Memory B cell (primary cell): ENCODE measurements at regions not wholly inside any gene's neighbourhood (a gene's known extent, or its start where the extent isn't known, plus 50 kb on each side); places are given as distances from the start of the nearest gene placed in this dataset.

ENCODE experiments used
- ATAC-seq: fragments of 150-1000 bp; cut with Tn5 transposase; 2 replicates; pipeline ENCODE4 v1.10.0; 2021; ENCODE audit warnings: low read depth, mild to moderate bottlenecking, moderate library complexity
- DNase-seq, 2 donors: peaks; one replicate each; pipeline ENCODE4 v3.0.0; 2022; ENCODE audit warnings: low spot score in 2 of 2
- H3K27ac Mint-ChIP-seq: one replicate; pipeline ENCODE4 v1.8.0; 2022; ENCODE audit warnings: mild to moderate bottlenecking, moderate library complexity, mixed read lengths
- H3K27me3 Mint-ChIP-seq: one replicate; pipeline ENCODE4 v1.8.0; 2022; ENCODE audit warnings: mixed read lengths
- H3K36me3 Mint-ChIP-seq: one replicate; pipeline ENCODE4 v1.8.0; 2022; ENCODE audit warnings: mild to moderate bottlenecking, mixed read lengths
- H3K4me1 Mint-ChIP-seq: one replicate; pipeline ENCODE4 v1.8.0; 2022; ENCODE audit warnings: mixed read lengths
- H3K4me3 Mint-ChIP-seq: one replicate; pipeline ENCODE4 v1.8.0; 2022; ENCODE audit warnings: mild to moderate bottlenecking, moderate library complexity, mixed read lengths
- H3K9me3 Mint-ChIP-seq: one replicate; pipeline ENCODE4 v1.8.0; 2022; ENCODE audit warnings: mixed read lengths

DNA sequence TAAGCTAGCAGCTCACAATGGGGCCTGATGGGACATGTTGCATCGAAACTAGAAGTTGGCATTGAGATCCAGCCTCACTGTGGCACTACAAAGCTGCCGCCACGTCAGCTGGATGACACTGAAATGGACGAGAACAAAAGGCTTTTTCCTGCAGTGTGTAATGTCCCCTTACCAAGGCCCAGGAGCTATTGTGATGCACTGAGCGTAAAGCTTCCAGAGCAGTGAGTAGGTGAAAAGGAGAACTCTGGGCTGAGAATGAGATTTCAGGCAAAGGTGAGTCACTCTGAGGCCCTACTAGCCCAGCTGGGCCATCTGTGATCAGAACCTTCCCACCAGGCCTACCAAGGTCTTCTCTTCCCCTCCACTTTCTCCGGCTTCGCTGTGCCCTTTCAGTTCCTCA lies 528.1 kb upstream of the KLF4 start:
- no peaks in the 10 kb centered on the region for H3K36me3 Mint-ChIP-seq
- no peaks in the 10 kb centered on the region for H3K27me3 Mint-ChIP-seq
- H3K4me1 Mint-ChIP-seq, result peaks cover 20% of the 10 kb centered on the region
- DNase-seq, result no peak
- no peaks in the 10 kb centered on the region for H3K9me3 Mint-ChIP-seq
- no peak overlapping the region for H3K27ac Mint-ChIP-seq
- H3K4me3 Mint-ChIP-seq, result no peak overlapping the region
- no peak for ATAC-seq

- Mint-ChIP-seq H3K4me3 (no peak overlapping the region), H3K9me3 (no peaks in the 10 kb centered on the region), H3K4me1 (peaks cover 26% of the 10 kb centered on the region), H3K27me3 (no peaks in the 10 kb centered on the region), H3K27ac (no peak overlapping the region), H3K36me3 (no peaks in the 10 kb centered on the region)
- DNase-seq (no peak), ATAC-seq (no peak)
Observed at GRCh38 chr9:108016446-108016845, 526.9 kb upstream of the KLF4 start.

DNA sequence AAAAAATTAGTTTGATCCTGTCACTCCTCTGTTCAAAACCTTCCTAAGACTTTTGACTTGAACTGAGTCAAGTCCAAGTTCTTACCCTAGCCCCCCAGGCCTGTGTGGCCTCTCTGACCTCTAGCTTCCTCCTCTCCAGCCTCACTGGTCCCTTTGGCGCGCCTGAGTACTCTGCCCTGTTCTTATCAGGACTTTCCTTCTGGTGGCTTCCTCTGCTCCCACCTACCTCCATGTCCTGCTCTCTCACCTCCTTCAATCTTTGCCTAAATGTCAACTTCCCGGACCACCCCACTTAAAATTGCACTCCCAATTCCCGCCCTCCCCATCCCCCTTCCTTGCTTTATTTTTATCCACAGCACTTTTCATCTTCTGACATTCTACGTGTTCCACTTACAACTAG lies 526.1 kb upstream of the KLF4 start:
- ATAC-seq (no peak), DNase-seq (no peak)
- peak overlapping the region; percentile 28 for H3K27ac Mint-ChIP-seq
- no peak overlapping the region for H3K4me3 Mint-ChIP-seq
- no peaks in the 10 kb centered on the region for H3K27me3 Mint-ChIP-seq
- H3K36me3 Mint-ChIP-seq, result no peaks in the 10 kb centered on the region
- peaks cover 26% of the 10 kb centered on the region for H3K4me1 Mint-ChIP-seq
- H3K9me3 Mint-ChIP-seq, result no peaks in the 10 kb centered on the region

DNA sequence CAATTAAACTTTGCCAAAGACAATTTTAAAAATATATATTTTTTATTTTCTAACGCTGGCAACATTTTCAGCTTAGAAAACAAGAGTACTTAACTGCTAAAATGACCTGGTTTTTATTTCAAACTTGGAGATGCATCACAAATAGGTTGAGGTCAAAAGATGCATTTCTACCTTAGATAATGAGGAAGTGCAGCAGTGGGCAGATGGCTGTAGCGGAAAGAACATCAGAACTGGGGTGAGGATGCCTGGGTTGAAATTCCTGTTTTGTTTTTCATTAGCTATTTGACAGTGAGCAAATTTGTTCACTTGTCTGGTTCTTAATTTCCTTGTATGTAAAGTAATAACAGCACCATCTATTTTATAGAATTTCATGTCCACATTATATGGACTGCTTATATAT lies 524.8 kb upstream of the KLF4 start:
- ATAC-seq (peak; percentile 61), DNase-seq (no peak)
- Mint-ChIP-seq H3K4me3 (no peak overlapping the region), H3K36me3 (no peaks in the 10 kb centered on the region), H3K9me3 (no peaks in the 10 kb centered on the region), H3K4me1 (peaks cover 26% of the 10 kb centered on the region), H3K27ac (no peak overlapping the region), H3K27me3 (no peaks in the 10 kb centered on the region)

GRCh38 chr9:108012886-108013665 lies 523.5 kb upstream of the KLF4 start:
- H3K27me3 Mint-ChIP-seq, result no peaks in the 10 kb centered on the region
- no peaks in the 10 kb centered on the region for H3K9me3 Mint-ChIP-seq
- ATAC-seq (no peak), DNase-seq (no peak)
- H3K4me3 Mint-ChIP-seq, result peak overlapping the region; percentile 6
- H3K4me1 Mint-ChIP-seq, result peaks cover 26% of the 10 kb centered on the region
- H3K27ac Mint-ChIP-seq, result peak overlapping the region; percentile 45
- H3K36me3 Mint-ChIP-seq, result no peaks in the 10 kb centered on the region

DNA sequence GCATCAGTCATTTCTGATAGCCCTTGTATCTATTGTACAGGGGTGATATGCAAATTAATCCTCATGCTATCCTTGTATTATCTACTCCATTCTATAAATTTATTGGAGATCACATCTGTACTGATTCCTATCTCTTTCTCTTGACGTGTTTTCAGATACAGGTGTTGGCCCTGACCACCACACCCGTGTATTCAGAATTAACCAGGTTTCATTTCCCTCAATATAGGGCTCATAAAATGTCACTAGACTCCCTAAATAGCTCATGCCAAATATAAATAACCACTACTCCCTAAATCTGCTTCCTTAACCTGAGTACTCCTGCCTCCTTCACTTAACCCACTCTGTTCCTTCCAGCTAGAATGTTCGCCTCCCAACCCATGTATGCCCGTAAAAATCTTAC lies 522.8 kb upstream of the KLF4 start:
- no peak for ATAC-seq
- DNase-seq, result no peak
- H3K9me3 Mint-ChIP-seq, result no peaks in the 10 kb centered on the region
- H3K4me3 Mint-ChIP-seq, result peak overlapping the region; percentile 6
- H3K4me1 Mint-ChIP-seq, result peaks cover 26% of the 10 kb centered on the region
- peak overlapping the region; percentile 45 for H3K27ac Mint-ChIP-seq
- H3K27me3 Mint-ChIP-seq, result no peaks in the 10 kb centered on the region
- H3K36me3 Mint-ChIP-seq, result no peaks in the 10 kb centered on the region

DNA sequence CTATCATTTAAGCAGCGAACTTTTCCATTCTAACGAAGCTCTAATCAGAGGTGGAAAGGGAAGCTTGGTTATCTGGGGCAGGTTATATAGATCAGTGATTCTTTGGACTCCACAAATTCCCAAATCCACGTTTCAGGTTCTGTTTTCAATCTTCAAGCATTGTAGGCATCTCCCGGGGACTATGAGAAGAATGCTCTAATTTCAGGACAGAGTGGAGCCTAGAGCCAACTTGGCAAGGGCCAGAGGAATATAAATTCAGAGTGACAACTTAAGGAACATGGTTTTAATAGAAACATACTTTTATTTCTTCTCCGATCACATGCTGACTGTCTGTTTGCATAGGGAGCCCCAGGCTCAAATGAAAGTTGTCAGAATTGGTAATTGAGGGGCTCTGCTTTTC lies 514.0 kb upstream of the KLF4 start:
- no peaks in the 10 kb centered on the region for H3K4me1 Mint-ChIP-seq
- no peaks in the 10 kb centered on the region for H3K36me3 Mint-ChIP-seq
- no peaks in the 10 kb centered on the region for H3K9me3 Mint-ChIP-seq
- H3K4me3 Mint-ChIP-seq, result no peak overlapping the region
- peaks cover 12% of the 10 kb centered on the region for H3K27me3 Mint-ChIP-seq
- H3K27ac Mint-ChIP-seq, result no peak overlapping the region
- DNase-seq, result no peak
- ATAC-seq, result no peak

DNA sequence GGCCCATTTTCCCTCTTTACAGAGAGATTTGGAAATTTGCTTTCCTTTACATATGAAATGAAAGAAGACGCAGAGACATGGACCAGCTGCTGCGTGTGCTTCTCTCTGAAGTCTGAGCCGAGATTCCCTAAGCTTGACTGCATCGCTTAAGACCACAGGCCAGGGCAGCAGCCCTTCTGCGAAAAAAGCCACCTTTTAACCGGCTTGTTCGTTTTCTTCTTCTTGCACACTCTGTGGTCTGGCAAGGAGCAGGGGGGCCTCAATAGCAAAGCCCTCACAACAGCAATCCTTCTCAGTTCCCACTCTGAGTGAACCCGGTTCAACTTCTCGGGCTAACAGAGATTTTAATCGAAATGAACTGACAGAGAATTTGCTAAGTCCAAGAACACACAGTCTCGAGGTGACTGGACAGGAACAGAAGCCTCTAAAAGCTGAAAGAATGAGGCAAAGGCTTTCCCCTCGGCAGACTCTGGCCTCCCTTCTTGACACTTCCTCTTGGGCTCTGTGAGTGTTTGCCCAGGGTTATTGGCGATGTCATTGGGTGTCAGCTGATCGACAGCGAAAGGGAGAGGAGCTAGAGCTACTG lies 512.9 kb upstream of the KLF4 start:
- no peaks in the 10 kb centered on the region for H3K9me3 Mint-ChIP-seq
- H3K4me3 Mint-ChIP-seq, result no peak overlapping the region
- no peaks in the 10 kb centered on the region for H3K4me1 Mint-ChIP-seq
- DNase-seq, result no peak
- no peak overlapping the region for H3K27ac Mint-ChIP-seq
- no peaks in the 10 kb centered on the region for H3K36me3 Mint-ChIP-seq
- no peak for ATAC-seq
- peaks cover 12% of the 10 kb centered on the region for H3K27me3 Mint-ChIP-seq

- Mint-ChIP-seq H3K27ac (no peak overlapping the region), H3K4me1 (no peaks in the 10 kb centered on the region), H3K27me3 (peaks cover 12% of the 10 kb centered on the region), H3K9me3 (no peaks in the 10 kb centered on the region), H3K4me3 (no peak overlapping the region), H3K36me3 (no peaks in the 10 kb centered on the region)
- DNase-seq, result no peak
- no peak for ATAC-seq
Observed at GRCh38 chr9:108001237-108001636, 511.7 kb upstream of the KLF4 start.

GRCh38 chr9:107999890-108000289 lies 510.3 kb upstream of the KLF4 start:
- Mint-ChIP-seq H3K27ac (no peak overlapping the region), H3K4me1 (peaks cover 2% of the 10 kb centered on the region), H3K27me3 (peaks cover 10% of the 10 kb centered on the region), H3K9me3 (no peaks in the 10 kb centered on the region), H3K36me3 (no peaks in the 10 kb centered on the region), H3K4me3 (no peak overlapping the region)
- DNase-seq, result no peak
- ATAC-seq, result no peak

- ATAC-seq, result no peak
- DNase-seq, result no peak
- peaks cover 2% of the 10 kb centered on the region for H3K4me1 Mint-ChIP-seq
- H3K27ac Mint-ChIP-seq, result no peak overlapping the region
- no peaks in the 10 kb centered on the region for H3K36me3 Mint-ChIP-seq
- H3K4me3 Mint-ChIP-seq, result no peak overlapping the region
- H3K9me3 Mint-ChIP-seq, result no peaks in the 10 kb centered on the region
- H3K27me3 Mint-ChIP-seq, result peaks cover 10% of the 10 kb centered on the region
Observed at GRCh38 chr9:107999011-107999410, 509.4 kb upstream of the KLF4 start.

DNA sequence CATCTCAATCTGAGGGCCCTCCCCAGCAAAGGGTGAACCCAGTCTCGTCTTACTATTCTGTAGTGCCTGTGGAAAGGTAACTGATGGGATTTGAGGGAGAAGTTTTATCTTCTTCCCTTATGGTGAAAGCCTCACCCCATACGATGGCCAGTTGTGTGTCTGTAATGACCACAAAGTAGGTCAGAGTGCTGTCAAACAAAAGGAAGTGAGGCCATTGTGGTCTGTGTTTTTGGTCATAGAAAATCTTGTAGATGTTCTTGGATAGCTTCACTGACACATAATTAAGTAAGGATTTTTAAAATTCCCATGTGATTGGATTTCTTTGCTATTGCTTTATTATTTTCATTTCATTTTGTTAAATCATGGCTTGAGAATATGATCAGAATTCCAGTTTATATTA lies 505.1 kb upstream of the KLF4 start:
- Mint-ChIP-seq H3K27ac (no peak overlapping the region), H3K9me3 (no peaks in the 10 kb centered on the region), H3K36me3 (no peaks in the 10 kb centered on the region), H3K4me1 (peaks cover 2% of the 10 kb centered on the region), H3K4me3 (no peak overlapping the region), H3K27me3 (no peaks in the 10 kb centered on the region)
- DNase-seq, result no peak
- no peak for ATAC-seq

DNA sequence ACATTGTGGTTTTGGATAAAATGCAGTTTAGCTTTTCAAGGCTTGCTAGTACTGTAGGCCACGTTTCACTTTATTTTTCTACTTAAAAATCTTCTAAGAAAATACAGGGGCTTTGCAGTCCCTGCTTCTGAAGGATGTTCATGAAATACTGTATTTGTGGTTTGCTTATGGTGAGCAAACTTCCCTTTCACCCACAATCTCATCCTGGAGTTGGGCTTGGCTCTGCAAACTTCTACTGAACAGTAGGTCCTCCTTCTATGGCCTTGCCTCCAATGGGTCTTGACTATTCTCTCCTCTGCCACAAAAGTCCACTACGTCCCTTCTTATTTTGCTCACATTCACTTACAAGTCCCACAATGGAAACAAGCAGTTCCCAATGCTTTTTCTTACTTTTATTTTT lies 502.7 kb upstream of the KLF4 start:
- DNase-seq (no peak), ATAC-seq (no peak)
- Mint-ChIP-seq H3K36me3 (no peaks in the 10 kb centered on the region), H3K9me3 (no peaks in the 10 kb centered on the region), H3K4me1 (peaks cover 2% of the 10 kb centered on the region), H3K27me3 (no peaks in the 10 kb centered on the region), H3K4me3 (no peak overlapping the region), H3K27ac (no peak overlapping the region)

DNA sequence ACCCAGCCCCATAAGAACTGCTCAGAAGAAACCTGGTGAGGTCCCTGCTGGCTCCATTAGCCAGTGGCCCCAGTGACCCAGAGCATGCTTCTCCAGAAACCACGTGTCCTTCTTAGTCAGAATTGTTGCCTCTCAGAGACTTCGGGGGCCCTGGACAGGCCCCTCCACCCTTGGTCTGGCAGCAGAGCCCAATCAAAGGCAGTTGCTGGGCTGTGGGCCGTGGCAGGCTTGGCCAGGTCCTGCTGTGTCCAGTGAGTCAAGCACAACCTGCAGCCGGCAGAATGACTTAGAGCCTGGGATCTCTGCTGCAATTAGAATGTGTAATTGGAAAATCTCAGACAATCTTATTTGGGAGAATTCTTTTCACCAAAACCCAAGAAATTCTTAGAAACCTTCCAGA lies 502.0 kb upstream of the KLF4 start:
- ATAC-seq (no peak), DNase-seq (no peak)
- Mint-ChIP-seq H3K36me3 (no peaks in the 10 kb centered on the region), H3K27ac (no peak overlapping the region), H3K27me3 (peaks cover under 1% of the 10 kb centered on the region), H3K9me3 (no peaks in the 10 kb centered on the region), H3K4me1 (peaks cover 2% of the 10 kb centered on the region), H3K4me3 (no peak overlapping the region)

DNA sequence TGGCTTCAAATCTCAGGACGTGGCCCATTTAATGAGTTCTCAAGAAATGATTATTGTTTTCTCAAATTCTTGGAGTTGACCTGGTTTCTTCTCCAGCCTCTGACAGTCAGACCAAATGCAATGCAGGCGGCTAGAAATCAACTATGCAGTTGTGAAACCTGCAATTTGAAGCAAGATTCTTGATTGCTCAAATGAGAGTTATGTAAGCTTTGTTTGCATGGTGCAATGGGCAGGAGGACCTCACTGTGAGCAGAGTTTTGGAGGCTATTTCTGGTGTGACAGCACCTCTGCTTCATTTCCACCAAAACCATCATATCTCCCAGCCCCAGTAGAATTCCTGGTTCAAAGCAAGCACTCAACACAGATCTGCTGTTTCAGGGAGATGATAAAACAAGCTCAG lies 500.0 kb upstream of the KLF4 start:
- DNase-seq, result no peak
- no peak for ATAC-seq
- Mint-ChIP-seq H3K27me3 (peaks cover 3% of the 10 kb centered on the region), H3K4me1 (no peaks in the 10 kb centered on the region), H3K9me3 (no peaks in the 10 kb centered on the region), H3K36me3 (no peaks in the 10 kb centered on the region), H3K4me3 (no peak overlapping the region), H3K27ac (no peak overlapping the region)
